Fibroblast of skin of right quadriceps (primary cell): ENCODE measurements at regions not wholly inside any gene's neighbourhood (a gene's known extent, or its start where the extent isn't known, plus 50 kb on each side); places are given as distances from the start of the nearest gene placed in this dataset.

ENCODE experiments used
- DNase-seq: peaks from one replicate; pipeline ENCODE4 v3.0.0-alpha.2; 2013

- DNase-seq, result no peak
Observed at GRCh38 chr10:120984221-120984620, 133.1 kb downstream of the WDR11 start.

GRCh38 chr10:120987359-120987758 is 136.2 kb downstream of the WDR11 start:
- no peak for DNase-seq

GRCh38 chr10:120988751-120989150 is 137.6 kb downstream of the WDR11 start:
- DNase-seq, result no peak

DNA sequence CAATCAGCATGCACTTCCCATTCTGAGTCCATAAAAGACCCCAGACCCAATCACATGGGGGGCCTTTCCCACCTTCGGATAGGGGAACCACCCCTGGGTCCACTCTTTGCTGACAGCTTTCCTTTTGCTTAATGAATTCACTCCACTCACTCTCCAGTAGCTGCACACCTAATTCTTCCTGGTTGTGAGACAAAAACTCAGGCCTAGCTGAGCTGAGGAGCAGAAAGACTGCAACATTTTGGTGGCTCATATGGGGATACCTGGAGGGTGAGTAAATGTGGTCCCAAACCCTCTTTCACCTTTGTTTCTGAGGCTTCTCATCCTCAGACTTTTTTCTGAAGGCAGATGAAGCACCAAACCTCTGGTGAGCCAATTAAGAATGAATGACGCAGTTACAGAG is 138.1 kb downstream of the WDR11 start:
- DNase-seq, result no peak

DNA sequence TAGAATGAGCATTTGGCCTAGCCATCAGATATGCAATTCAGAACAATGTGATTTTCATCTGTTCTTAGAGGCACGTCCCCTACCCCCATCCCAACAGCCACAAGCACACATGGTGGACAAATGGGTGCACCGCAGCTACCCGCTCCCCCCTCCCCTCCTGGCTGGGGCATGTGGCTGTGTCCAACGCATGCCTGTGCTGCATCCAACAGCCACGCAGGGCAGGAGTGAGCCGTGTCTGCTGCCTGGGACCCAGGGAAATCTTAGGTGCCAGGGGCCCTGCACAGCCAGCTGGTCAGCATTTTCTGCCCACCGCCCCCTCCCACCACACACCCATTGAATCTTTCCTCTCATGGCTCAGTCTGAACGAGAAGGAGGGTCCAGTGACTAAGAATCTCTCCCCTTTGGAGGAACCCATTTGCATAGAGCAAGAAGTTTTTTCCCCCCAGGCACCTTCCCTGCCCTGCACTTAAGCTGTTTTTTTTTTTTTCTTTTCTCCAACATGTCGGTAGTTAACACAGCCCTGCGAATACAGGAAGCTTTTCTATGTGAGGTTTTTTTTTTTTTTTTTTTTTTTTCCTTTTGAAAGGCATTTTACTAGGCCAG is 138.9 kb downstream of the WDR11 start:
- DNase-seq, result no peak

- DNase-seq, result no peak
Observed at GRCh38 chr10:120990831-120991230, 139.7 kb downstream of the WDR11 start.

DNA sequence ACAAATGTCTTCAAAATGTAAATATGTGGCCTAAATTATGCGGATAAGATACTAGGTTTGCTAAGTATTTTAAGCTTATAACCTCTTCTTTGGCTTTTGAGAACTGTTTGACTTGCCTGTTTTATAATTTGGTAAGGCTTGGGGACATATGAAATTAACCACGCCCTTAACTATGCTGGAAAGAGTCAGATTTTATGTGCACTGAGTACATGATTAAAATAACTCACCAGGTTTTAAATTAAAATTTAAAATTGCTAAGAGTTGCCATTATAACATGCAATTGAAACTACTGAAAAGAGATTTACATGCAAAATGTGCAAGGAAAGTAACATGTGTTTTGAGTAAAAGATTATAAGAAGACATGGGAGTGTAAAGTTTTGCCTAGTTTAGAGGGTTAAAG is 141.9 kb downstream of the WDR11 start:
- DNase-seq, result no peak

DNA sequence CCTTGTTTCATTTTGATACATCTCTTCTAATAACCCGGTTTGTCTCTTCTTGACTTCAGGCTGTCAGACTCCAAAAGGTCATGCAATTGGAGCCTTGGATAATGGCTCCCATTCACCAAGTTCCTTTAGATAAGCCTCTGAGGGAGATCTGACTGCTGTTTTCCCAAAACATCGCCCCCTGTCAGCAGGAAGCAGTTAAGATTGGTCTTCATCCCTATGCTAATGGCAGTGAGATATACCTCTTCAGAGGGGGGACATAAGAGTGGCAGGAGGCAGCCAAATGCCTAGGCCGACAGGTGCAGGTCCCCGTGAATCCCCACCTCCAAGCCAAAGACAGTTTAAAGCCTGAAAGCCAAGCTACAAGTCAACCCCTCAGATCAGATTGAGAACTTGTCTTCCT is 144.6 kb downstream of the WDR11 start:
- no peak for DNase-seq

DNA sequence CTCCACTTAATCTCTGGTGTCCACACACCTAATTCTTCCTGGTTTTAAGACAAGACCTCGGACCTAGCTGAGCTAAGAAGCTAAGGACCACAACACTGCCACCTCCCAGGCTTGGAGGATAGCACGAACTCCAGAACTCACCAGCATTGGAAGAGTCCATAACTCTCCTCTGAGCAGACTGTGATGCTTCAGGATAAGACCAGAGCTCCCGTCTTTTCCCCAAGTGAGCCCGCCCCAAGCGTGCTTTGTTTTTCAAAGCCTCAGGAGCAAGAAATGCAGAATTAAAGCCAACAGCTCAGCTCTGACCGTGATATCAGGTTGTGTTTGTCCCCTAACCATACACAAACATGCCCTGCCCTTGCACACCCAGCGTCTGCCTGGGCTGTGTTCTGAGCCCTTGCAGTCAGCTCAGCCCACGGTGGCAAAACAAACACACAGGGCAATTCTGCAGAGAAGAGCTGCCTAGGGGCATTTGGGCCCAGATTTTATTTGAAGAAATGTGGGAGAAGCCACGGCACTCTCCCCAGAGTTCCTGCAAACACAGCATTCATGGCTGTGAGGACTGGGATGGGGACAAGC is 145.4 kb downstream of the WDR11 start:
- DNase-seq, result no peak

DNA sequence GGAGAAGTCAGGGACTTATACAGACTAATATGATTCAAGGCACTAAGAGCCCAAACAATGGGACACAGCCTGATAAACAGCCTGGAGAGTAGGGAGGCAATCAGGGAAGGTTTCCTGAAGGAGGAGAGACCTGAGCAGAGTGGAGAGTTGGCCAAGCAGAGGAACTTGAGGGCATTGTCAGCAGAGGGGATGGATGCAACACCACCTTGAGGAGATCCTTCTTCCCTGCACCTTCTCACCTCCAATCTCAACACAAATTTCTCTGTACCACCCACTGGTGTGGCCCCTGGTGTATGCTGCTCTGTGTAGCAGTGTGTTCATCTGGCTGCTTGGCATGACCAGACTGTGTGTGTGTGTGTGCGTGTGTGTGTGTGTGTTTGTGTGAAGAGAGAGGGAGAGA is 146.2 kb downstream of the WDR11 start:
- DNase-seq, result no peak

DNA sequence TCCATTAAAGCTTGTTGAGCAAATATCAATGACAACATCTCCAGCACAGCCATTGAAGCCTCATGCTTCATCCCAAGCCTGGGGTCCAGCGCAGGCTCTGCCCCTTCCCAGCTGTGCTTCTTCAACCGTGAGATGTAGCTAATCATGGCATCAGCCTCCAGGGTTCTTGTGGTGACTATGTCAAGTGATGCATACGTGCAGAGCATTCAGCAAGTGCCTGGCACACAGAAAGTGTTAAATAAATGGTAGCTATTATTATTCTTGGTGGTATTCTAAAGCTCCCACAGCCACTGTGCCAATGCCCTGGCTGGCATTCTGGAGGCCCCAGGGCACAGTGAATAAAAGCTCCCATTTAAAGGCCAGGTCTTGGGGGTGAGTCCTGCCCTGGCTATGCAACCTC is 146.6 kb downstream of the WDR11 start:
- DNase-seq, result no peak

GRCh38 chr10:120998251-120998650 is 147.1 kb downstream of the WDR11 start:
- DNase-seq, result no peak

DNA sequence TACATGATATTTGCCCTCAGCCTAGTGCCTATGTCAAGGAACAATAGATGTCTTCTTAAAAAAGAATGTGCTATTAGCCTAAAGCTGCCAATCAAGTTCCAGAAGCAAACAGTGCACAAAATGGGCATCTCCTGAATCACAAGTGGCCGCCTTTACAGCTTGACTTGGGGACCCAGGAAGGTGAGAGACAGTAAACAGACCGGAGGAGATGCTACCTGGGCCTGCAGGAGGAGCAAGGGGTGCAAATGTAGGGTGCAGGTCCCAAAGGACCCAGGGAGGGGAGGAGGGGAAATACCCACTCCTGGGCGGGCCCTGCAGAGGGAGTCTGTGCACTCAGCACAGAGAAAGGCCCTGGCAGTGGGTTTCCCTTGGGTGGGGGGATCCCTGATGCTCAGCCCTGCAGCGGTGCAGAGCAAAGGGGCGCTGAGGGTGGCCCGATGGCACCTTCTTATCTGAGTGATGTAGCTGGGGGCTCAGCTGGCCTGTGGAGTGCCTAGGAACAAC is 147.7 kb downstream of the WDR11 start:
- no peak for DNase-seq

GRCh38 chr10:120999868-121000267 is 148.7 kb downstream of the WDR11 start:
- no peak for DNase-seq

DNA sequence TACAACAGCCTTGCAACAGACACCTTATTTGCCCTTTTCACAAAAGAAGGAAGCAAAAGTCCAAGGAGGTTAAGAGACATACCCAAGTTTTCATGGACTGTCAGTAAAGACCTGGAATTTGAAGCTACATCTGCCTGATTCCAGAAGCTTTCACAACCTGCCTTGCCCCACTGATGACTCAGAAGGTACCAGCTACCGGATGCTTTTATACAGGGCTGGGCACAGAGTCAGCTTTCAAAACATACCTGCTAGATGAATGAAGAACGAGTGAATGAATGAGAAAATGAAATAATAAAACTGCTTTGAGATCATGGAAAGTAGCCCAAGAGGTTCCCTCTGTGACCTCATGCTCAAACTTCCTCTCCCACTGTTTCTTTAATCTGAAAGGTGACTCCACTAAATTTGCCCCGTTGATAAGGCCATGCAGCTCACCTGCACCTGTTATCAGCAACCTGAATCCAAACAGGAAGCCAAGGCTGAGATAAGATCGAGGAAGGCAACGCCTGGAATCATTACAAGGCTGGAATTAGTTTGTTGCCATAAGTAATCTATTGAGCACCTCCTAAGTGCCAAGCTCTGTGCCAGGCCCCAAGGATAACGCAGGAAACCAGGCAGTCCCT is 151.5 kb downstream of the WDR11 start:
- DNase-seq, result no peak

GRCh38 chr10:121005948-121006587 is 154.9 kb downstream of the WDR11 start:
- DNase-seq, result no peak

GRCh38 chr10:121007264-121007663 is 156.1 kb downstream of the WDR11 start:
- no peak for DNase-seq

DNA sequence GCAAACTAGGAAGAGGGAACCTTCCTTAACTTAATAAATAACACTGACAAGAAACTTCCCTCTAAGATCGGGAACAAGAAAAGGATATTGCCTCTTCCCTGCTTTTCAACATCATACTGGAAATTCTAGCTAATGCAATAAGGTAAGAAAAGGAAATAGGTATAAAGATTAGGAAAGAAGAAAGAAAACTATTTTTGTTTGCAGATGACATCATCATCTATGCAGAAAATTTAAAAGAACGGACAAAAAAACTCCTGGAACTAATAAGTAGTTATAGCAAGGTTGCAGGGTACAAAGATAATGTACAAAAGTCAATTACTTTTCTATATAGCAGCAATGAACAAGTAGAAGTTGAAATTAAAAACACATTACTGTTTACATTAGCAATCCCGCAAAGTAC is 164.8 kb downstream of the WDR11 start:
- DNase-seq, result no peak

DNA sequence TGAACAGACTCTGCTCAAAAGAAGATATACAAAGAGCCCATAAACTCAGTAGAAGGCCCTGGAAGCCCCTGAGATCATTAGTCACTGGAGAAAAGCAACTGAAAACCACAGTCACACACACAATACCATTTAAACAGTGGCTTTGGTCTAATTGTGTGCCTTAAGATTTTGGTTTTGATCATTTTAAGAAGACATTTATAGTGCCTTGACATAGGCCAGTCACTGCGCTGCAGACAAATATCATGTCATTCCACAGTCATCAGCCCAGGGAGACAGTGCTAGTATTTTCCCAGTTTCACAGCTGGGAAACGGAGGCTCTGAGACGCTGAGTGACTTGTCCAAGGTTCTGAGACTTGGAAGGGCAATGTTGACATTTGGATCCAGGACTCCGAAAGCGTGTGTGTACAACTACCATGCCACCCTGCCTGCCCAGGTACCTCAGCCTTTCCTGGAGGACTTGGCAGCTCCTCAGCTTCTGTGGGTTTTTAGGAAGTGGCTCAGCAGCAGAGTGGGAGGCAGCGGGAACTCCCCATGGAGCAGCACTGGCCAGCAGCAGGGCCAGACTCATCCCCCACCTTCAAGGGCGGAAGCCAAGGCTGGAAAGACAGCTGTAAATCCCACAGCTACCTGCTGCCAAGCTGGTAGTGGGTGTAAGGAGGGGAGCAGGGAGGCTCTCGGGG is 173.9 kb downstream of the WDR11 start:
- DNase-seq, result no peak

- DNase-seq, result no peak
Observed at GRCh38 chr10:121025731-121026130, 174.6 kb downstream of the WDR11 start.

- no peak for DNase-seq
Observed at GRCh38 chr10:121027371-121027770, 176.2 kb downstream of the WDR11 start.

DNA sequence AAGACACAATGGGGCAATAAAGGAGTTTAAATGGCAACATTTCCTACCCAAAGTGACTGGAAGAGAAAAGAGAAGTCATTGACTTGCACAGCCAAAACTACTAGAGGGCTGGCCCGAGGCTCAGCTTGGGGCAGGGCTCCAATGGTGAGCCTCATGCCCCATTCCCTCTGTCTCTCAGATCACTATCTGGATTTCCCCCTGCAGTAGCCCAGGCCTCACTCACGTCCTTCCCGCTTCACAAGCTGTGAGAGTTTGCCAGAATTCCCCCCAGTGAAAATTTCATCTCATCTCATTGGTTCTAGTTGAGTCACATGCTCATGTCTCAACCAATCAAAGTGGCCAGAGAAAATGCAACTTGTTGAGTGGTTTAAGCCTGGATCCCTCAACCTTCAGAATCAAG is 181.3 kb downstream of the WDR11 start:
- DNase-seq, result no peak

DNA sequence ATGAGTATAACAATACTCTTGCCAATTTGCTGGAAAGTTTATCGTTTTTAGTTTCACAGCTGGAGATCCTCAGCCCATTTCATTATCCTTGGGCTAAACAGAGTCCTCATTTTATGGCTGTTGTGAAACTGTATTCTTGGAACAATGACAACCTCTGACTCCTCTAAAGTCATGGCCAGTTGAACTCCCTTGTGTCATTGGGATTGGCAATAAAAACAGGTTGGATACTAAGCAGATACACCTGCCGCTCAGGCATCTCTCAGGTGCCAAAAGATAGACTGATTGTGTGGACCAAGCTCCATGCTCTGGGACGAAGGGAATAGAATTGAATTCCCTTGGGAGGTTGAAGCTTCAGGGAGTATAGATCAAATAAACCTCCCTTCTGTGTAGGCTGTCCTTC is 182.2 kb downstream of the WDR11 start:
- DNase-seq, result no peak

DNA sequence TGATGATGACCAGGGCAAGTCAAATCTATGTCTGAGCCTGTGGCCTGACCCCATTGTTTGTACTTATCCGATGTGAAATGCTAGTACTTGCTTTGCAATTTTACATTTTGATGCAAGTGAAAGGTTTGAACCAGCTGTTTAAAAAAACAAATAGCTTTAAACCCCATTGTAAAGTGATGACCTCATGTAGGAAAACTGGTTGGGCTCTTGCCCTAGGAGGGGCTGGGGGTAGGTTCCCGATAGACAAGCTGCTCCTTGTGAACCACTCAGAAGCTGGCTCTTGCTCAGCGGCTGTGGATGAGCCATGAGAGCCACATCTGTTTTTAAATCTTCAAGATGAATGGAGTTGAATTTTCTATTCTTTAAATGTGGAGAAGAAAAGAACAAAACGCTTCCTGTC is 185.3 kb downstream of the WDR11 start:
- no peak for DNase-seq
